ENCODE measurements at regions not wholly inside any gene's neighbourhood (a gene's known extent, or its start where the extent isn't known, plus 50 kb on each side); places are given as distances from the start of the nearest gene placed in this dataset.
"Not testable (repeated sequence)": the region's sequence is repeated elsewhere in the genome, so short reads cannot be mapped to it uniquely, and the experiment has no call there.

GRCh38 chr3:6060251-6060650, 800.7 kb upstream of the GRM7 start:
- TF ChIP-seq CTCF (IDR thresholded peaks at IDR 0.05; ENCODE audit: borderline replicate concordance, insufficient read depth, low read depth, low read length), result no peak
- no peak overlapping the region for H3K4me3 ChIP-seq (ENCODE audit: low read depth, low read length)

- TF ChIP-seq CTCF (IDR thresholded peaks at IDR 0.05; ENCODE audit: borderline replicate concordance, insufficient read depth, low read depth, low read length), result no peak
- H3K4me3 ChIP-seq (ENCODE audit: low read depth, low read length), result no peak overlapping the region
Observed at GRCh38 chr3:6062261-6063187, 798.4 kb upstream of the GRM7 start.

GRCh38 chr3:6066397-6066796, 794.5 kb upstream of the GRM7 start:
- H3K4me3 ChIP-seq (ENCODE audit: low read depth, low read length), result no peak overlapping the region
- TF ChIP-seq CTCF (IDR thresholded peaks at IDR 0.05; ENCODE audit: borderline replicate concordance, insufficient read depth, low read depth, low read length), result no peak

- not testable (repeated sequence) for H3K4me3 ChIP-seq (ENCODE audit: low read depth, low read length)
Observed at GRCh38 chr3:6066868-6067578, 793.9 kb upstream of the GRM7 start.

- no peak for TF ChIP-seq CTCF (IDR thresholded peaks at IDR 0.05; ENCODE audit: borderline replicate concordance, insufficient read depth, low read depth, low read length)
- H3K4me3 ChIP-seq (ENCODE audit: low read depth, low read length), result no peak overlapping the region
Observed at GRCh38 chr3:6074952-6075351, 786.0 kb upstream of the GRM7 start.

- TF ChIP-seq CTCF (IDR thresholded peaks at IDR 0.05; ENCODE audit: borderline replicate concordance, insufficient read depth, low read depth, low read length), result no peak
- no peak overlapping the region for H3K4me3 ChIP-seq (ENCODE audit: low read depth, low read length)
Observed at GRCh38 chr3:6078436-6078835, 782.5 kb upstream of the GRM7 start.

- no peak overlapping the region for H3K4me3 ChIP-seq (ENCODE audit: low read depth, low read length)
- TF ChIP-seq CTCF (IDR thresholded peaks at IDR 0.05; ENCODE audit: borderline replicate concordance, insufficient read depth, low read depth, low read length), result no peak
Observed at GRCh38 chr3:6079011-6079410, 781.9 kb upstream of the GRM7 start.
